Breast epithelium (tissue), 4 donors: ENCODE measurements at regions not wholly inside any gene's neighbourhood (a gene's known extent, or its start where the extent isn't known, plus 50 kb on each side); places are given as distances from the start of the nearest gene placed in this dataset.

Source experiments
- DNase-seq, 2 donors: peaks; one replicate each; pipeline ENCODE4 v3.0.0-alpha.2; 2019; ENCODE audit warnings: low spot score in 2 of 2
- H3K27ac ChIP-seq, 2 donors: fragments of 200-600 bp; sonication (generic) in 1 of 2; one replicate each; pipeline ENCODE4 v1.5.1; 2016 to 2019; ENCODE audit warnings: mild to moderate bottlenecking in 1 of 2
- H3K27me3 ChIP-seq, 2 donors: fragments of 200-600 bp; sonication (generic) in 1 of 2; one replicate each; pipeline versions ENCODE4 v1.5.1 to v1.6.0; 2017 to 2019; ENCODE audit warnings: control low read depth in 1 of 2, mild to moderate bottlenecking in 1 of 2
- H3K36me3 ChIP-seq: fragments of 200-600 bp; one replicate; pipeline ENCODE4 v1.5.1; 2019
- H3K4me1 ChIP-seq, 2 donors: fragments of 200-600 bp; sonication (generic); one replicate each; pipeline ENCODE4 v1.5.1; 2016 to 2019; ENCODE audit warnings: control low read depth in 1 of 2
- H3K4me3 ChIP-seq, 3 donors: fragments of 200-600 bp; sonication (generic); 1 replicate in 2 of 3; 2 replicates in 1 of 3; pipeline ENCODE4 v1.5.1; 2016 to 2019; ENCODE audit warnings: mild to moderate bottlenecking in 3 of 3, moderate library complexity in 2 of 3
- H3K9me3 ChIP-seq, 2 donors: fragments of 200-600 bp; sonication (generic) in 1 of 2; one replicate each; pipeline ENCODE4 v1.5.1; 2016 to 2019; ENCODE audit warnings: control low read depth in 1 of 2
- CTCF ChIP-seq, 3 donors: fragments of 450-650 bp; IDR thresholded peaks; one replicate each; pipeline ENCODE4 v1.5.1; 2016 to 2017; ENCODE audit warnings: antibody characterized with exemption in 3 of 3, mild to moderate bottlenecking in 3 of 3, moderate library complexity in 3 of 3
- POLR2A ChIP-seq: fragments of 450-650 bp; IDR thresholded peaks from one replicate; pipeline ENCODE4 v1.6.1; 2016; ENCODE audit warnings: antibody characterized with exemption, mild to moderate bottlenecking, moderate library complexity
- POLR2AphosphoS5 ChIP-seq, 3 donors: sonication (generic); formaldehyde crosslinking; IDR thresholded peaks; one replicate each; pipeline ENCODE4 v1.6.1; 2017; ENCODE audit warnings: antibody characterized with exemption in 3 of 3
- intact Hi-C: fragments of 100-400 bp; cut with DNase I; formaldehyde crosslinking; loops from one replicate; pipeline ENCODE4 v1.15.1; 2023; ENCODE audit warnings: low total_unique reads

GRCh38 chrX:10935501-10935900, 175.6 kb upstream of the HCCS start:
- Histone ChIP-seq H3K9me3 (no peaks in the 10 kb centered on the region), H3K4me1 (no peaks in the 10 kb centered on the region), H3K27me3 (peaks cover 0 to 4% of the 10 kb centered on the region in 2 donors), H3K36me3 (no peaks in the 10 kb centered on the region), H3K4me3 (no peak overlapping the region), H3K27ac (no peak overlapping the region)
- DNase-seq = no peak
- TF ChIP-seq POLR2A (no peak), POLR2AphosphoS5 (IDR thresholded peaks at IDR 0.05) (no peak), CTCF (IDR thresholded peaks at IDR 0.05) (no peak)
- intact Hi-C loops = no loop called here

GRCh38 chrX:10936976-10937375, 174.2 kb upstream of the HCCS start:
- intact Hi-C loops = no loop called here

GRCh38 chrX:10938365-10938923, 172.7 kb upstream of the HCCS start:
- no peak for DNase-seq
- no peak for TF ChIP-seq POLR2AphosphoS5 (IDR thresholded peaks at IDR 0.05)
- no peak for TF ChIP-seq POLR2A
- no peak for TF ChIP-seq CTCF (IDR thresholded peaks at IDR 0.05)
- H3K27me3 ChIP-seq = peaks cover 0 to 4% of the 10 kb centered on the region in 2 donors
- H3K4me1 ChIP-seq = no peaks in the 10 kb centered on the region
- H3K36me3 ChIP-seq = no peaks in the 10 kb centered on the region
- no peaks in the 10 kb centered on the region for H3K9me3 ChIP-seq
- H3K27ac ChIP-seq = no peak overlapping the region
- no peak overlapping the region for H3K4me3 ChIP-seq
- intact Hi-C loops = no loop called here

More at GRCh38 chrX:10936976-10937375, 174.2 kb upstream of the HCCS start:
- H3K9me3 ChIP-seq = no peaks in the 10 kb centered on the region
- peaks cover 0 to 4% of the 10 kb centered on the region in 2 donors for H3K27me3 ChIP-seq
- TF ChIP-seq CTCF (IDR thresholded peaks at IDR 0.05) (no peak), POLR2A (no peak), POLR2AphosphoS5 (IDR thresholded peaks at IDR 0.05) (no peak)
- no peaks in the 10 kb centered on the region for H3K36me3 ChIP-seq
- no peak overlapping the region for H3K4me3 ChIP-seq
- H3K27ac ChIP-seq = no peak overlapping the region
- no peaks in the 10 kb centered on the region for H3K4me1 ChIP-seq
- no peak for DNase-seq

- Histone ChIP-seq H3K4me1 (no peaks in the 10 kb centered on the region), H3K27ac (no peak overlapping the region), H3K9me3 (no peaks in the 10 kb centered on the region), H3K36me3 (no peaks in the 10 kb centered on the region), H3K4me3 (no peak overlapping the region), H3K27me3 (peaks cover 0 to 4% of the 10 kb centered on the region in 2 donors)
- no peak for DNase-seq
- intact Hi-C loops = no loop called here
- TF ChIP-seq CTCF (IDR thresholded peaks at IDR 0.05) (no peak), POLR2AphosphoS5 (IDR thresholded peaks at IDR 0.05) (no peak), POLR2A (no peak)
These were observed 171.7 kb upstream of the HCCS start for GRCh38 chrX:10939424-10939823.

- Histone ChIP-seq H3K4me1 (no peaks in the 10 kb centered on the region), H3K4me3 (no peak overlapping the region), H3K27me3 (no peaks in the 10 kb centered on the region), H3K27ac (no peak overlapping the region), H3K9me3 (no peaks in the 10 kb centered on the region), H3K36me3 (no peaks in the 10 kb centered on the region)
- TF ChIP-seq CTCF (IDR thresholded peaks at IDR 0.05) (no peak), POLR2AphosphoS5 (IDR thresholded peaks at IDR 0.05) (no peak), POLR2A (no peak)
- DNase-seq = no peak
- intact Hi-C loops = no loop called here
These were observed 166.8 kb upstream of the HCCS start for GRCh38 chrX:10944136-10944885.
